GM12874 (cell line): ENCODE measurements at regions not wholly inside any gene's neighbourhood (a gene's known extent, or its start where the extent isn't known, plus 50 kb on each side); places are given as distances from the start of the nearest gene placed in this dataset.

Source experiments
- TF ChIP-seq, protein P1 (sequence below): IDR thresholded peaks from 2 replicates; pipeline ENCODE4 v1.5.1; 2011; ENCODE audit warnings: low read depth, mild to moderate bottlenecking, control low read depth, low read length, moderate library complexity; ENCODE audit not compliant: insufficient read depth

DNA sequence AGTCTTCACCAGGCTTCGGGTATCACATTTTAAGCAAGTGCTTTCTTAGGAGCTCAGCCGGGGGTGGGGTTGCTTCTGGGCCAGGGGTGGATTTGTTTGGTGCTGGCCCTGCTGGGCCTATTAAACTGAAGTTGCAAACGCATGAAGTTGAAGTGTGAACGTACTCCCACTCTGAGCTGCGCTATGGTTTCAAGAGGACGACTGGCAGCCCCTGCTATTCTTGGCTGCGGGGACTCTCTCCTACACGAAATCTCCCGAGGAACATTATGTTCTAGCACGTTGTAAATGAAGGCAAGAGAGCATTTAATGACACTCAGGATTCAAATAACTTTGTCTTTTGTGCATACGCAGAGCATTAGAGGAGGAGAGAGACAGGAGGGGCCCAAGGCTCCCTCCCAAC, 401.3 kb upstream of the BOD1L1 start:
- TF ChIP-seq, protein P1, sequence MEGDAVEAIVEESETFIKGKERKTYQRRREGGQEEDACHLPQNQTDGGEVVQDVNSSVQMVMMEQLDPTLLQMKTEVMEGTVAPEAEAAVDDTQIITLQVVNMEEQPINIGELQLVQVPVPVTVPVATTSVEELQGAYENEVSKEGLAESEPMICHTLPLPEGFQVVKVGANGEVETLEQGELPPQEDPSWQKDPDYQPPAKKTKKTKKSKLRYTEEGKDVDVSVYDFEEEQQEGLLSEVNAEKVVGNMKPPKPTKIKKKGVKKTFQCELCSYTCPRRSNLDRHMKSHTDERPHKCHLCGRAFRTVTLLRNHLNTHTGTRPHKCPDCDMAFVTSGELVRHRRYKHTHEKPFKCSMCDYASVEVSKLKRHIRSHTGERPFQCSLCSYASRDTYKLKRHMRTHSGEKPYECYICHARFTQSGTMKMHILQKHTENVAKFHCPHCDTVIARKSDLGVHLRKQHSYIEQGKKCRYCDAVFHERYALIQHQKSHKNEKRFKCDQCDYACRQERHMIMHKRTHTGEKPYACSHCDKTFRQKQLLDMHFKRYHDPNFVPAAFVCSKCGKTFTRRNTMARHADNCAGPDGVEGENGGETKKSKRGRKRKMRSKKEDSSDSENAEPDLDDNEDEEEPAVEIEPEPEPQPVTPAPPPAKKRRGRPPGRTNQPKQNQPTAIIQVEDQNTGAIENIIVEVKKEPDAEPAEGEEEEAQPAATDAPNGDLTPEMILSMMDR, result no peak

DNA sequence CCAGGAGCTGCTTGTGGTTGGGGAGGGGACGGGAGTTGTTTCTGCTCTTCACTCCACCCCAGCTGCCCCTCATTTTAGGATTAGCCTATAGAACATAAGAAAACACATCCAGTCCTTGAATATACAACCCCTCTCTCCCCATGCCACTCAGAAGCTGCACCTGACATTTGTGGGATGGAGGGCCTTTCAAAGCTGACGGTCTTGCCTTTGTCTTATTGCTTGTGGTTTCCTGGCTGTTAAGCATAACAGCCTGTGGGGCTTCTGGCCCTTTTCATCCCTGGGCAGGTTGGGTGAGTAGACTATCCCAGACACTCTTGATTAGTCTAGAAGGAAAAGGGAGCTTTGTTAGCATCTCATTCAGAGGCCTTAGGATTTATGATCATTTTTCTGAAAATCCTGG, 407.6 kb upstream of the BOD1L1 start:
- TF ChIP-seq, protein P1, result no peak

- TF ChIP-seq, protein P1, result no peak
Observed at GRCh38 chr4:14043203-14043602, 415.7 kb upstream of the BOD1L1 start.

DNA sequence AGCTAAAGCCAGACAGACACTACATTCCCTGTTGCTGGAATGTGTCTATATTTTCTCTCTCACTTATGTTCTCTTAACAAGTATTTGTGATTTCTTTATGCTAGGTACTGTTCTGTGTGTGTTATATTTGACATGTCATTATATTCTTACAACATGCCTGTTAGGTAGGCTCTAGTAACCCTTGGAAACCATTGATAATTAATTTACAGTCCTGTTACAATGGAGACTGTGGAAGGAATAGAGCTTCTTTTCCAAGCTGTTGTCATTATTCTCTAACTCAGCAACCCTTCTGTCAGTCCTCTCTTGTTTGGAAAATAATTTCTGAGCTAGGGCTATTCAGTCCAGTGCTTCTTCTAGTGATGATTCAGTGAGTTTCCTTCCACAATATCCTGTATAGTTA, 419.1 kb upstream of the BOD1L1 start:
- TF ChIP-seq, protein P1, result no peak

GRCh38 chr4:14047840-14048239, 420.3 kb upstream of the BOD1L1 start:
- TF ChIP-seq, protein P1, result no peak

GRCh38 chr4:14049946-14050345, 422.4 kb upstream of the BOD1L1 start:
- TF ChIP-seq, protein P1, result no peak

DNA sequence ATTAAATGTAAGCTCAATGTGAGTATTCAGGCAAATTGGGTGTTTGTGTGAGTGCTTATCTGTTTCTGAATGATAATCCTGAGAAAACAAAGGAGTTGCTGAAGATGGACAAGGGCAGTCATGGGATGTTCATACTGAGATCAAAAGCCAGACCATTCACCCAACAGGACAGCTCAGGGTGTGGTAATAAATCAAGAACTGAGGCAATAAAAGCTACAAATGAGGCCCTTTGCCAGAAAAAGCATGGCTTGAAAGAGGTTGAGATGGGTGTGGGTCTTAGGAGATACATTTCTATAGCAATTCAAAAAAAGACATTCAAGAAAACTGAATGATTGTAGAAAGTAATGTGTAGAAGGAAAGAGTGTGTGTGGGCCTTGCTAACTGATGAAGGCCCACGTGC, 425.8 kb upstream of the BOD1L1 start:
- TF ChIP-seq, protein P1, result no peak

DNA sequence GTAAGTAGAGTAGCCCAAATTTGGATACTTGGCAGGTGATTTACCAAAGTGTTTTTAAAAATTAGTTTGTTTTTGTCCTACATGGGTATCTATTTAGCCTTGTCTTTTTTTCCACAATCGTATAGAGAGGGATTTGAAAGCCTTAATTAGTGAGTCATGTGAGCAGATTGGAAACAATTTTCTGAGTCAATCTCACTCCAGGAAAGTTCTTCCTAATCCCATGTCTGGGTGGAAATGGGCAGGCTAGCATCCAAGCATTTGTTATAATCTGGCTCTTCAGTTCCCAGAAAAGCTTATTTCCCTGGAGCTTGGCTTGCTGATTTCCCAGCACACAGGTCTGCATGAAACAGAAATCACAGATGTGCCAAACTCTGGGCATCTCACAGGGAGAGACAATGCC, 426.9 kb upstream of the BOD1L1 start:
- TF ChIP-seq, protein P1, result no peak
